ENCODE measurements at regions not wholly inside any gene's neighbourhood (a gene's known extent, or its start where the extent isn't known, plus 50 kb on each side); places are given as distances from the start of the nearest gene placed in this dataset.
"Not testable (repeated sequence)": the region's sequence is repeated elsewhere in the genome, so short reads cannot be mapped to it uniquely, and the experiment has no call there.

DNA sequence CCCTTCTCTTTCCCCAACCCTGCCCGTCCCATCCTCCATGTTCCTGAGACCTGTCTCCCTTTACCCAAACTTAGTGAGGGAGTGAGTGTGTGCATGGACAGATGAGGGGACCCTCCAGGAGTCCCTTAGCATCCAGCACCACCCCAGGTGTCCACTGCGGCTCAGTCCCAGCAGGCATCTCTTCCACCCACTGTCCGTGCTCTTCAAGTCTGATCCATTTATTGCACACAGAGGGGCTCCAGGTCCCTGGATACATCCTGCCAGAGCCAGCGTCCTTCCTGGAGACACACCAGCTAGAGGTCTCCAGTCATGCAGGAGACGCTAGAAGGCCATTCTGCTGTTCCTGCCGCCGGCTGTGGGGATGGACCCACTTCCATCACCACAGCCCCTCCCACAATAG lies 239.2 kb downstream of the ADGRD1 start:
- H3K4me3 Mint-ChIP-seq, result no peak overlapping the region

DNA sequence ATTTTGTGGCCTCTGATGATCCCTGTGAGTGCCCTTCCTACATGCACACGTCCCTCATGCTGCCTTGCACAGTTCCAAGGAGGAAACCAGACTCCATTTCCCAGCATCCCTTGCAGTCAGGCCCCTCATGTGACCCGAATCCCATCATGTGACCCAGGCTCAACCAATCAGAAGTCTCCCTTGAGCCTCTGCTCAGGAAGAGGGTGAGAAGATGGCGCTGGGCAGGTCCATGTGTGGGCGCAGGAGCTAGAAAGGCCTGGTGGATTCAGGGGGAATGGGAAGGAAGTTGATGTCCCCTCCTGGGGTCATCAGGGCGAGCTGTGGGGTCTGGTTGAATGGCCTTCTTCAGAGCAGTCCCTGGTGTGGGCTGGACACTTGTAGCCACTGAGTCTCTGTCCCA lies 240.5 kb downstream of the ADGRD1 start:
- no peak overlapping the region for H3K4me3 Mint-ChIP-seq
- no peaks in the 10 kb centered on the region for H3K36me3 Mint-ChIP-seq (ENCODE audit: low read depth)
- H3K4me1 Mint-ChIP-seq (ENCODE audit: low read depth), result no peaks in the 10 kb centered on the region
- H3K9me3 Mint-ChIP-seq, result no peaks in the 10 kb centered on the region
- H3K27ac Mint-ChIP-seq, result no peak overlapping the region
- peaks cover 5% of the 10 kb centered on the region for H3K27me3 Mint-ChIP-seq

More for the DNA sequence above, 239.2 kb downstream of the ADGRD1 start:
- no peaks in the 10 kb centered on the region for H3K36me3 Mint-ChIP-seq (ENCODE audit: low read depth)
- H3K9me3 Mint-ChIP-seq, result no peaks in the 10 kb centered on the region
- no peak overlapping the region for H3K27ac Mint-ChIP-seq
- peaks cover 5% of the 10 kb centered on the region for H3K27me3 Mint-ChIP-seq
- H3K4me1 Mint-ChIP-seq (ENCODE audit: low read depth), result no peaks in the 10 kb centered on the region

DNA sequence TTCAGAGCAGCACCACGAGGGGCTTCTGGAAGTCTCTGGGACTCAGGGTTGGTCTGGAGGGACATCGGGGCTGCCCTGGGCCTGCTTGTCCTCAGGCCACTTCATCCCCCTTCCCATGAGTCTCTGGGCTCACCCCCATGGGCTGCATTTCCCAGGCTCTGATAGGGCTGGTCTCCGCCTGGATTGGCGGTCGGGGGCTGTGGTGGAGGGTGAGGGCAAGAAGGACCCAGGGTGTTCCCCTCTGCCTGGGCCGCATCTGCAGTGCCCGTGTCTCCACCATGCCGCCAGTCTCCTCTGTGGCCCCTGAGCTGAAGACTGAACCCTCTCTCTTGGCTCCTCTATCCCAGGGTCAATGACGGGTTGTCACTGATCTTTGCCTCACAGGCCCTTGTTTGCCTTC lies 242.1 kb downstream of the ADGRD1 start:
- no peaks in the 10 kb centered on the region for H3K9me3 Mint-ChIP-seq
- H3K36me3 Mint-ChIP-seq (ENCODE audit: low read depth), result no peaks in the 10 kb centered on the region
- no peaks in the 10 kb centered on the region for H3K4me1 Mint-ChIP-seq (ENCODE audit: low read depth)
- peaks cover 5% of the 10 kb centered on the region for H3K27me3 Mint-ChIP-seq
- H3K27ac Mint-ChIP-seq, result no peak overlapping the region
- no peak overlapping the region for H3K4me3 Mint-ChIP-seq

DNA sequence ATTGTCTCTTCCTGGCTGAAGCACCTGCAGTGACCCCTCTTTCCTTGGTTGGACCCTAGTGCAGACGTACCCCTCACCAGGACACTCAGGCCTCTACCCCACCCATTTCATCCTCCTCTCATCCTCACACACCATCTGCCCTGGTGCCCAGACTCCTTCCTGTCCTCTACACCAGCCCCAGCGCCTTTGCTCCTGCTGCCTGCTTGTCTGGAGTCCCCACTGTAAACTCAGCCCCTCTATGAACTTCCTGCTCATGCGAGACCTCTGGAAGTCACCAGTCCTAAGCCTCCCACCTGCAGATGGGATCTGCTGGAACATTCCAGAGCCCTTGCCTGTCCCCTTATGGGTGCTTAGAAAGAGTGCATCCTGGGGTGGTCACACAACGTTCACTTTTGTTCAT lies 242.5 kb downstream of the ADGRD1 start:
- no peaks in the 10 kb centered on the region for H3K4me1 Mint-ChIP-seq (ENCODE audit: low read depth)
- no peak overlapping the region for H3K27ac Mint-ChIP-seq
- no peaks in the 10 kb centered on the region for H3K9me3 Mint-ChIP-seq
- no peaks in the 10 kb centered on the region for H3K36me3 Mint-ChIP-seq (ENCODE audit: low read depth)
- peaks cover 5% of the 10 kb centered on the region for H3K27me3 Mint-ChIP-seq
- no peak overlapping the region for H3K4me3 Mint-ChIP-seq

DNA sequence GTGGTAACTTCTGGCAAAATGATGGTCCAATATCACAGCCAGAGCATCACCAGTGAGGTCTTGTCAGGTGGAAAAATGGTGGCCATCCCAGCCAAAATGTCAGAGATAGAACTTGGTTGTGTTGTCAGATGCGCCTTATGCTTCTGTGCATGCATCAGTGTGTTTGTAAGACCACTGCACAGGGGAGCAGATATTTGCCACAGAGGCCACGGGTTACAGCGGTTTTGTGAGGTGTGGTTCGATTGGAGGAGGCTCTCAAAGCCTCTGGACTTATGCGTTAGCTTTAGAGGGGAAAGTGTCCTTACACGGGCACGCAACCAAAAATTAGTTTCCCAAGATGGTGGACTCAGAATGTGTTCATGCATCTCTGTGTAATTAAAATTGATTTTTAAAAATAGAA lies 243.8 kb downstream of the ADGRD1 start:
- H3K27me3 Mint-ChIP-seq, result peaks cover 5% of the 10 kb centered on the region
- no peaks in the 10 kb centered on the region for H3K4me1 Mint-ChIP-seq (ENCODE audit: low read depth)
- no peaks in the 10 kb centered on the region for H3K9me3 Mint-ChIP-seq
- no peak overlapping the region for H3K4me3 Mint-ChIP-seq
- H3K36me3 Mint-ChIP-seq (ENCODE audit: low read depth), result no peaks in the 10 kb centered on the region
- no peak overlapping the region for H3K27ac Mint-ChIP-seq

DNA sequence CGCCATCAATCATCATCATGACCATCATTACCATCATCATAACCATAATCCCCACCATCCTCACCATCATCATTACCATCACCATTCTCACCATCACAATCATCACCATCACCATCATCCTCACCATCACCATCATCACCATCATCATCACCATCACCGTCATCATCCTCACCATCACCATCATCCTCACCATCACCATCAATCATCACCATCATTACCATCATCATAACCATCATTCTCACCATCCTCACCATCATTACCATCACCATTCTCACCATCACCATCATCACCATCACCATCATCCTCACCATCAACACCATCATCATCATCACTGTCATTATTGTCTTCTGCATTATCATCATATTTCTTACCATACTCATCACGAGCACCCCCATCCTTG lies 245.5 kb downstream of the ADGRD1 start:
- H3K4me1 Mint-ChIP-seq (ENCODE audit: low read depth), result no peaks in the 10 kb centered on the region

DNA sequence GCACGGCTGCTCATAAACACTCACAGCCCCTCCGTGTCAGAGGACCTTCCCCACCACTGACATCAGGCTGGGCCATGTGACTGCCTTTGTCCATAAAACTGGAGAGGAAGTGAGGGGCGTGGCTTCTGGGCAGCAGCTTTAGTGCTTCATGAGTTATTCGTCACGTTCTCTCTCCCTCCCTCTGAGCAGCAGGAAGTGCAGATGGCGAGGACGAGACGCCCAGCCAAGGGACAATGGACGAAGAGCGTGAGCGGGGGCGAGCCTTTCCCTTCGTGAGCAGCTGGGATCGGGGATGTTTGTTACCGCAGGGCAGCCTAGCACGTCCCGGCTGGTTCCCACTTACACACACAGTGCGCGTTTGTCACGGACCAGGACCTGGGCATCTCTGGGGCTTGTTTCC lies 248.2 kb downstream of the ADGRD1 start:
- H3K36me3 Mint-ChIP-seq (ENCODE audit: low read depth); H3K27me3 Mint-ChIP-seq; H3K4me3 Mint-ChIP-seq; H3K9me3 Mint-ChIP-seq; H3K27ac Mint-ChIP-seq; H3K4me1 Mint-ChIP-seq (ENCODE audit: low read depth): not testable (repeated sequence)

More for the DNA sequence above, 245.5 kb downstream of the ADGRD1 start:
- Mint-ChIP-seq H3K4me3 (no peak overlapping the region), H3K27me3 (no peaks in the 10 kb centered on the region), H3K27ac (no peak overlapping the region), H3K9me3 (no peaks in the 10 kb centered on the region), H3K36me3 (ENCODE audit: low read depth) (no peaks in the 10 kb centered on the region)

DNA sequence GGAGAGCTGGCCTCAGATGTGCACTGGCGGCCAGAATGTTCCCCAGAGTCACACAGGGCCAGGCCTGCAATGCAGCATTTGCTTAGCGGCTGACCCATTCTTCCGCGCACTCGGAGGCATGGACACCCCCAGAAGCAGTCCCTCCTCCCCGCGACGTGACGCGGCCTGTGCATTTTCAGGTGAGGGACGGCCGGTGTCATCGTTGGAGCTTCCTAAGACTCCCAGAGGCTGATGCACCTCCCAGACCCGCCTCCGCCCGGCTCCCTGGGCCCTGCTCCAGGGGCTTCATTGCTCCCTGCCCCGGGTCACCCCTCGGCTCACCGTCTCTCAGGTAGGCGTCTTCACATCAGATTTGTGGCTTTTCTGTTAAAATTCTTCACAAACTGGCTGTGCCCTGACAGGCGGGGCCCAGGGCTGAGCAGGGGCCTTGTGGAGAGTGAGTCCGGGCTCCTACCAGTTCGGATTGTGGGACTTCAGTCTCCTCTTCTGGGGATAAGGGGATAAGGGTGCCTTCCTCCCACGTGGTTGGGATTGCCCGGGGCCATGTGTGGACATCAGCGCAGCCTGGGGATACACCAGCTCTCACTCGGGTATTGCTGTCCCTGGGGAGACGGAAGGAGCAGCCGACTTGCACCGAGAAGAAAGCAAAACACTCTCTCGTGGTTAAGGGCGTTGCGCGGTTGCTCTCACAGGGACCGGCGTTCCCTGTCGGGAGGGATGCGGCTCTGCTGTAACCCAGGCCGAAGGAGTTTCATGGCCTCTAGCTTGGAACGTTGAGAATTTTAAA lies 249.1 kb downstream of the ADGRD1 start:
- Mint-ChIP-seq H3K36me3 (ENCODE audit: low read depth) (no peaks in the 10 kb centered on the region), H3K27me3 (no peaks in the 10 kb centered on the region), H3K27ac (no peak overlapping the region), H3K9me3 (no peaks in the 10 kb centered on the region), H3K4me3 (no peak overlapping the region), H3K4me1 (ENCODE audit: low read depth) (no peaks in the 10 kb centered on the region)

DNA sequence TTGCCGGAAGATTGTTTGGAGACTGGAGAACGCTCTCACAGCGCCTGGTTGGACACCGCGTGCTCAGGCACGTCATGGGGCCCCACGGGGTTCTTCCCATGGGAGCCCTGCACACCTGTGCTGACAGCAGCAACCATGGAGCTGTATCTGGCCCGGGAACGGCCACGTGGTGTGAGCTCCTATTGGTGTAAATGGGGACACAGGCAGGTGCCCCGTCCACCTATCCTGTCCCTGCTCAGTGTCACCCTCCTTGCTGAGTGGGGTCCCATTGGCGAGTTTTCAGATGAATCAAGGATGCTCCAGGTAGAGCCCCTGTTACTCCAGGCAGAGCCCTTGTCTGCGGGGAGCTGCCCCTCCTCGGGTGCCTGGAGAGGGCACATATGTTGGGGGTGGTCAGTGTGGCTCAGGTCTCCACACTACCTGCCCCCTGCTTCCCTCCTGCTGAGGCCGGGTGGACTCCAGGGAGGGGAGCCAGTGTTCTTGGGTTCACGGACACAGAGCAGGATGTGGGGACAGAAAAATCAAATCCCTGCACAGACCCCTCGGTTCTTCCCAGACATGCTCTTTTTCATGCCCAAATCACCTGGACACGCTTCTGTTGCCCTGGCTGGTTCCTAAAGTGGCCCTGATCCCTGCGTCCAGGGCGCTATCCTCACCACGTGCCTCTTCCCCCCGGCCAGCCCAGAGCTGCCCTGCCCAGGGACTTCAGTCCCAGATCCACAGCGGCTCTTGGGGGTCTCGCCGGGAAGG lies 250.1 kb downstream of the ADGRD1 start:
- Mint-ChIP-seq H3K4me3 (no peak overlapping the region), H3K36me3 (ENCODE audit: low read depth) (no peaks in the 10 kb centered on the region), H3K9me3 (no peaks in the 10 kb centered on the region), H3K27ac (no peak overlapping the region), H3K27me3 (no peaks in the 10 kb centered on the region), H3K4me1 (ENCODE audit: low read depth) (peaks cover 2% of the 10 kb centered on the region)

DNA sequence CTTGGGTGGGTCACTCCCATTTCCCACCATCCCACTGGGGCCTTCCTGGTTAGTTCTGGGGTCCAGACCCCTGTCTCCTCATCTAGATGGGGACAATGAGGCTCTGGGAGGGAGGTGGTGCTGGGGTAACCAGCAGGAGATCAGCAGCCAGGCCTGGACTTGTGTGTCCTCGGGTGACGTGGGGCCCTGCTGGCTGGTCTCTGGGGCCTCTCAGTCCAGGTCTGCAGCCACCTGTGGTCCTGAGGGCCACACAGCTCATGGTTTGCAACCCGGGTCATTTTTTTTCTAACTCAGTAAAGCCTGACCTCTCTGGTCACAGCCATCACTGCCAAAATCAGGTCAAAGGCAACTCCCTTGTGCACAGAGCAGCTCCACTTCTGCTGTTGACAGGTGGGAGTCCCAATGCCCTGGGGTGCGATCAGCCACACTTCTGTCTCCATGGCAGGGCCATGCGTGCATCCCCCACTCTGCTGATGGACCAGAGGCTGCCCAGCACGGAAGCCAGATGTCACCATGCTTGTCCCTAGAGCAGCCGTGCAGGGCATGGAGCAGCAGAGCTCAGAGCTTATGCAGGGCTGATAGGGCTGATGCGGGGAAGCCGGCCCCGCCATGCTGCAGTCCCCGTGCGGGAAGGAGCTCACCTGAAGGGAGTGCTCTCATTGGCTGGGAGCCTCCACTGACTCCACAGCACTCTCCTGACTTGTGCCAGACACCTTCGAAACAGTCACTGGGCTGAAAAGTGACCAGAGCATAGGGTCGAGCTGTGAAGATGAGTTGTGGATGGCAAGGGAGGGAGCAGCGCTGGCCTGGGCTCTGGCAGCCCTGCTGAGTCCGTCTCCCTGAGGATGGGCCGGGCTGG lies 250.9 kb downstream of the ADGRD1 start:
- Mint-ChIP-seq H3K36me3 (ENCODE audit: low read depth) (no peaks in the 10 kb centered on the region), H3K9me3 (no peaks in the 10 kb centered on the region), H3K27ac (no peak overlapping the region), H3K4me1 (ENCODE audit: low read depth) (peaks cover 10% of the 10 kb centered on the region), H3K4me3 (no peak overlapping the region), H3K27me3 (no peaks in the 10 kb centered on the region)

DNA sequence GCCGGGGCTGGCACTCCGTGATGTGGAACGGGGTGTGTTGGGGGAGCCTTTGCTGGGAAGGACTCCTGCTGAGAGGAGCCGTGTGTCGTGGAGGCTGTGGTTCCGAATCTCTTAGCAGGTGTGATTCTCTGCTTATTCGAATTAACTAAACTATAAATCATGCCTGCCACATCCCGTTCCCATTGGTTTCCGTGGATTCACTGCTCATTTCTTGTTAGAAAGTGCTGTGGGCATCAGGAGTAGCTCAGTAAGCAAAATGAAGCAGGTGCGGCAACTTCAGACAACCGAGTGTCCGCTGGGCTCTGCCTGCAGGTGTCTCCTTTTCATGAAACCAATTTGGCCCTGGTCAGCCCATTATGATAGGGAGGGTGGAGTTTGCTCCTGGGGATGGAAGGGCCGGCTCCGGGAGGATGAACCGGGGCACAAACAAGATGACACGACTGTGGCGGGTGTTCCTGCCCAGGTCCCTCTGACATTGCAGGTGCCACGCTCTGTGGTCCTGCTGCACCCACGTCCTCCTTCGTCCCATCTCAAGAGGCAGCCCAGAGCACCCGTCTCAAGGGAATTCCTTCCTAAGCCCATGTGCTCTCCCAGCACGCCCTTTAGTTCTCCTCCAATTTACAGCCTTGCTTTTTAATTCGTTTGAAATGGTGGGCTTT lies 251.7 kb downstream of the ADGRD1 start:
- H3K27me3 Mint-ChIP-seq; H3K4me3 Mint-ChIP-seq; H3K9me3 Mint-ChIP-seq; H3K36me3 Mint-ChIP-seq (ENCODE audit: low read depth); H3K27ac Mint-ChIP-seq: not testable (repeated sequence)
- peaks cover 16% of the 10 kb centered on the region for H3K4me1 Mint-ChIP-seq (ENCODE audit: low read depth)

DNA sequence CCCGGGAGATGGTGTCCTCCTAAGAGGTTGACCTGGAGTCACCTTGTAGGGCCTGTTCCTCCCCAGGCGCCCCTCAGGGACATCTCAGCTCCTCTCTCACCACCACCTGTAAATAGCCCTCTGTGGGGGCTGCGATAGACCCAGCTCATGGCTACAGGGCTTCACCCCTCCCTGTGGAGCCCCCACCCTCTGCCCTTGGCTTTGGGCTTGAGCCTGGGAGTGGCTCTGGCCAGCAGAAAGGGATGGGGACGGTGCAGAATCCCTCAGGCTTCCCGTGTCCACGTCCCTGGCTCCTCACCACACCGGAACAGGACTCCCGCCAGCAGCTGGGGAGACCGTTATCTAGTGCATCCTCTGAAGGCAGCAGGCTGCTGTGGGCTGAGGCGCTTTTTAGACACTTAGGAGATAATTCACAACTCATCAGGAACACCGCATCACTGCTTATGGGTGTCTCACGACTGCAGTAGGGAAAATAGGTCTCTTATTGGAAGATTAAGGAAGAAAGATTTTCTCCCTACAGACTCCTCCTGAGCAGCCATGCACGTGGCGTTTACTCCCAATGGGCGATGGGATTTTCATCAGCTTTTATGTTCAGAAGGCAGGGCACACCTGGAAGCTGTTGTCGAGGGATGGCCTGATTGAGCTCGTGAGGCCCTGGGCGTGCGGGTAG lies 253.1 kb downstream of the ADGRD1 start:
- not testable (repeated sequence) for H3K27ac Mint-ChIP-seq; H3K36me3 Mint-ChIP-seq (ENCODE audit: low read depth); H3K4me3 Mint-ChIP-seq; H3K27me3 Mint-ChIP-seq; H3K9me3 Mint-ChIP-seq
- peaks cover 28% of the 10 kb centered on the region for H3K4me1 Mint-ChIP-seq (ENCODE audit: low read depth)

DNA sequence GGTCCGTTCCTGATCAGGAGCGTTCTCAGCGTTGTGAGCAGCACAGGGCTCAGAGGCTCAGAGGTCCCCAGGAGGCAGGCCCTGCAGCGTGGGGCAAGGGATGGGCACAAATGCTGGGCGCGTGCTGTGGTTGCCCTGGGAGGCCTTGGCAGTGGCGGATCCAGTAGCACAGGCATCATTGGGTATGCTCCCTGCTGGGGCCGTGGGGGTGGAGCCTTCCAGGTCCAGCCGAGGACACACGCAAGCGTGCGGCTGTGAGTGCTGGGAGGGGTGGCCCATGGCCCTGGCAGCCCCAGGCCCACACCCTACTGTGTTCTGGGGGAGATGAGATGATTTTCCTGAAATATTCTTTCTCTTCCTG lies 253.6 kb downstream of the ADGRD1 start:
- H3K4me3 Mint-ChIP-seq, result not testable (repeated sequence)

DNA sequence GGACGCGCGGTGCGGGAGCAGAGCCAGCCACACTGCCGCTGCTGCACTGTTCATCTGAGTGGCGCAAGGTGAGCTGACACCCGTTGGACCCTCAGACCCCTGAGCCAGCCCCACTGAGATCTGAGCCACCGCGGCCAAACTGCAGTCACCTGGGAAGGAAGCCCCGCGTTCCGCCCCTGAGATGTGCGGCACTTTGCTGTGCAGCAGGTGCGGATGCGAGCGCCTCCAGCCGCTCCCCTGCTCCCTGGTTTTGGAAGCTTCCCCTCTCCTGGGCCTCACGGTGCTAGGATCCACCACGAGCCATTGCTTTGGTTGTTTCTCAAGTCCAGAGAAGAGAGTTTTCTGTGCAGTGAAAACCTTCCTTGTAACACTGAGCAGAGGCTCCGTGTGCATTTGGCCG lies 254.1 kb downstream of the ADGRD1 start:
- H3K27ac Mint-ChIP-seq; H3K36me3 Mint-ChIP-seq (ENCODE audit: low read depth); H3K9me3 Mint-ChIP-seq; H3K27me3 Mint-ChIP-seq; H3K4me3 Mint-ChIP-seq: not testable (repeated sequence)
- H3K4me1 Mint-ChIP-seq (ENCODE audit: low read depth), result peaks cover 33% of the 10 kb centered on the region

More for the DNA sequence above, 253.6 kb downstream of the ADGRD1 start:
- H3K36me3 Mint-ChIP-seq (ENCODE audit: low read depth); H3K27me3 Mint-ChIP-seq; H3K9me3 Mint-ChIP-seq; H3K27ac Mint-ChIP-seq: not testable (repeated sequence)
- peaks cover 33% of the 10 kb centered on the region for H3K4me1 Mint-ChIP-seq (ENCODE audit: low read depth)
